ENCODE measurements at regions not wholly inside any gene's neighbourhood (a gene's known extent, or its start where the extent isn't known, plus 50 kb on each side); places are given as distances from the start of the nearest gene placed in this dataset.
"Not testable (repeated sequence)": the region's sequence is repeated elsewhere in the genome, so short reads cannot be mapped to it uniquely, and the experiment has no call there.

GRCh38 chr12:58747533-58747932, 172.8 kb downstream of the LRIG3 start:
- no peak for DNase-seq

GRCh38 chr12:58750484-58750883, 169.8 kb downstream of the LRIG3 start:
- no peak for DNase-seq

- DNase-seq: no peak
Observed at GRCh38 chr12:58757422-58757821, 162.9 kb downstream of the LRIG3 start.

GRCh38 chr12:58759745-58760144, 160.6 kb downstream of the LRIG3 start:
- DNase-seq: not testable (repeated sequence)

GRCh38 chr12:58761308-58761707, 159.0 kb downstream of the LRIG3 start:
- no peak for DNase-seq

GRCh38 chr12:58764100-58764953, 156.0 kb downstream of the LRIG3 start:
- DNase-seq: no peak

- no peak for DNase-seq
Observed at GRCh38 chr12:58765076-58765475, 155.2 kb downstream of the LRIG3 start.

GRCh38 chr12:58765653-58766512, 154.4 kb downstream of the LRIG3 start:
- no peak for DNase-seq

GRCh38 chr12:58766513-58766870, 153.8 kb downstream of the LRIG3 start:
- DNase-seq: no peak

- DNase-seq: no peak
Observed at GRCh38 chr12:58767496-58767895, 152.8 kb downstream of the LRIG3 start.

- no peak for DNase-seq
Observed at GRCh38 chr12:58773986-58774385, 146.3 kb downstream of the LRIG3 start.

GRCh38 chr12:58774731-58775130, 145.6 kb downstream of the LRIG3 start:
- no peak for DNase-seq

GRCh38 chr12:58775396-58775795, 144.9 kb downstream of the LRIG3 start:
- DNase-seq: no peak

GRCh38 chr12:58776144-58776543, 144.2 kb downstream of the LRIG3 start:
- no peak for DNase-seq

- DNase-seq: no peak
Observed at GRCh38 chr12:58777815-58778214, 142.5 kb downstream of the LRIG3 start.

GRCh38 chr12:58781609-58782008, 138.7 kb downstream of the LRIG3 start:
- DNase-seq: no peak

- DNase-seq: no peak
Observed at GRCh38 chr12:58787021-58787760, 133.1 kb downstream of the LRIG3 start.

GRCh38 chr12:58794859-58795258, 125.4 kb downstream of the LRIG3 start:
- no peak for DNase-seq

GRCh38 chr12:58795825-58796224, 124.5 kb downstream of the LRIG3 start:
- DNase-seq: no peak

- no peak for DNase-seq
Observed at GRCh38 chr12:58801986-58802385, 118.3 kb downstream of the LRIG3 start.

GRCh38 chr12:58803908-58804307, 116.4 kb downstream of the LRIG3 start:
- no peak for DNase-seq

- no peak for DNase-seq
Observed at GRCh38 chr12:58804749-58805148, 115.6 kb downstream of the LRIG3 start.

- no peak for DNase-seq
Observed at GRCh38 chr12:58809064-58809607, 111.2 kb downstream of the LRIG3 start.

Data from CD4-positive, alpha-beta T cell treated with Interleukin-17A for 4 hours (primary cell).